SK-N-SH treated with all-trans-retinoic acid at 6 μM for 48 hours (cell line): ENCODE measurements at regions not wholly inside any gene's neighbourhood (a gene's known extent, or its start where the extent isn't known, plus 50 kb on each side); places are given as distances from the start of the nearest gene placed in this dataset.

ENCODE experiments used
- PPARA ChIP-seq: fragments of 250-450 bp; sonication (Bioruptor Pico); IDR thresholded peaks from 2 replicates; pipeline ENCODE4 v1.5.0; 2020; ENCODE audit warnings: mild to moderate bottlenecking, borderline replicate concordance
- TOX ChIP-seq: fragments of 250-450 bp; sonication (Bioruptor Pico); IDR thresholded peaks from 2 replicates; pipeline ENCODE4 v1.8.0; 2021; ENCODE audit warnings: mild to moderate bottlenecking, moderate library complexity, borderline replicate concordance
- ZFP3 ChIP-seq: fragments of 250-450 bp; sonication (Bioruptor Pico); IDR thresholded peaks from 2 replicates; pipeline ENCODE4 v1.5.0; 2020; ENCODE audit warnings: mild to moderate bottlenecking, moderate library complexity
- ZNF70 ChIP-seq: fragments of 450-650 bp; formaldehyde crosslinking; IDR thresholded peaks from 2 replicates; pipeline ENCODE4 v1.5.0; 2020; ENCODE audit warnings: mild to moderate bottlenecking, moderate library complexity
- TF ChIP-seq, protein P1 (sequence below): fragments of 250-450 bp; sonication (Bioruptor Pico); IDR thresholded peaks from 2 replicates; pipeline ENCODE4 v1.8.0; 2020; ENCODE audit warnings: mild to moderate bottlenecking, moderate library complexity, borderline replicate concordance

DNA sequence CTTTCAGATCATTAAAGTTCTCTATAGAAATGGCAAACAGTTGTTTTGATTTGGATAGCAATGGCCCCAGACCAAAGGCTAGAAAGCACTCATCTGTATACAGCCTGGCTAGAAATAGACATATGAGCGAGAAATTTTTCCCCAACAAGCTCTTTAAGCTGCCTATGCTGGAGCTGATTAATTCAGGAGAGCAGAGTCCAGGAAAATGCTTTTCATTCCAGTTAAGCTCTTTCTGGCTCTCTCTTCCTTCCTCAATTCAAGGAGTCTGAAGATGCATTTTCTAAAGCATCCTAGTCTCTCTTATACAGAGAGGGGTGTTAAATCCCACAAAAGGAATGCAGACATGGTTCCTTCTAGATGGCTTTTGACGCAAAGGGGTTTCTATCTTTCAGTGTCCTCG is 141.7 kb upstream of the RAI2 start:
- TF ChIP-seq PPARA = no peak
- TF ChIP-seq, protein P1, sequence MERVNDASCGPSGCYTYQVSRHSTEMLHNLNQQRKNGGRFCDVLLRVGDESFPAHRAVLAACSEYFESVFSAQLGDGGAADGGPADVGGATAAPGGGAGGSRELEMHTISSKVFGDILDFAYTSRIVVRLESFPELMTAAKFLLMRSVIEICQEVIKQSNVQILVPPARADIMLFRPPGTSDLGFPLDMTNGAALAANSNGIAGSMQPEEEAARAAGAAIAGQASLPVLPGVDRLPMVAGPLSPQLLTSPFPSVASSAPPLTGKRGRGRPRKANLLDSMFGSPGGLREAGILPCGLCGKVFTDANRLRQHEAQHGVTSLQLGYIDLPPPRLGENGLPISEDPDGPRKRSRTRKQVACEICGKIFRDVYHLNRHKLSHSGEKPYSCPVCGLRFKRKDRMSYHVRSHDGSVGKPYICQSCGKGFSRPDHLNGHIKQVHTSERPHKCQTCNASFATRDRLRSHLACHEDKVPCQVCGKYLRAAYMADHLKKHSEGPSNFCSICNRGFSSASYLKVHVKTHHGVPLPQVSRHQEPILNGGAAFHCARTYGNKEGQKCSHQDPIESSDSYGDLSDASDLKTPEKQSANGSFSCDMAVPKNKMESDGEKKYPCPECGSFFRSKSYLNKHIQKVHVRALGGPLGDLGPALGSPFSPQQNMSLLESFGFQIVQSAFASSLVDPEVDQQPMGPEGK = no peak
- TF ChIP-seq ZFP3 = no peak
- no peak for TF ChIP-seq TOX (CRISPR knock-in tag)
- TF ChIP-seq ZNF70 (CRISPR knock-in tag) = no peak
